ENCODE measurements at regions not wholly inside any gene's neighbourhood (a gene's known extent, or its start where the extent isn't known, plus 50 kb on each side); places are given as distances from the start of the nearest gene placed in this dataset.

DNA sequence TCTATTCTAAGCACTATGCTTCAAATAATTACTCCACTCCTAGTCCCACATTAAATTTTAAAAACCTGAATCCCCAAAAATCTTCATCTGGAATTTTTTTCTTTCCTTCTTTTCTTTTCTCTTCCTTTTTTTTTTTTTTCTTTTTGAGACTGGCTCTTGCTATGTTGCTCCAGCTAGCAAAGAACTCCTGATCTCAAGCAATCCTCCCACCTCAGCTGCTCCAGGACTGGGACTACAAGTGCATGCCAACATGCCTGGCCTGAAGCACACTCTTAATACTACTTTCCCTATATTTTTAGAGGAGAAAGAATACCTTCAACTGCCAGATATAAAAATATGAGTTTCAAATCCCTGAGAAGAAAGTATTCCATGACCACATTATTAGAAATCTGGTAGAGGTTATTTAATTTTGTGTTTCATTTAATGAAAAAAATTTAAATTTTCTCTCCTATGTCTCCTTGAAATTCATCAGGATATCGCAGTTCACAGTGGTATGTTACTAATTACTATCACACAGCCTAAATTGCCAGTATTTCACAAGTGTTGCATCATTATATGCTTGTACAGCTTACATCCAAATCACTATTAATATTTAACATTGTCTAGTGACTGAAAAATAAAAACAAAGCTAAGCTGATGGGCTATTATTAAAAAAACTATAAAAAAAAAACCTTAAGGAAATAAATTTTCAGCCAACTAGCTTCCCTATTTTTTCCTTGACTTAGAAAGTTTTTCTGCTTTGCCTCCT lies 227.8 kb downstream of the NAF1 start:
- no peak for DNase-seq (ENCODE audit: low read depth, low spot score)
- in situ Hi-C loops (cut with HindIII; ENCODE audit: low pct_unique_long_range_greater_than_20kb, low sequenced_read_pairs): no loop called here
- Histone ChIP-seq H3K27ac (ENCODE audit: low read length) (no peak overlapping the region), H3K27me3 (ENCODE audit: control insufficient read depth, insufficient read depth, low read length) (no peaks in the 10 kb centered on the region), H3K36me3 (ENCODE audit: control insufficient read depth, insufficient read depth, low read length) (no peaks in the 10 kb centered on the region), H3K4me3 (ENCODE audit: low read depth in 2 of 2, low read length in 2 of 2) (no peak overlapping the region), H3K9me3 (ENCODE audit: control insufficient read depth, insufficient read depth, low read depth, low read length) (no peaks in the 10 kb centered on the region), H3K4me1 (ENCODE audit: control insufficient read depth, insufficient read depth, low read length) (no peaks in the 10 kb centered on the region)
- intact Hi-C loops (cut with micrococcal nuclease; ENCODE audit: unreplicated experiment): no loop called here
- CTCF ChIA-PET: no interaction called here
- ATAC-seq: no peak
- TF ChIP-seq, protein P1, sequence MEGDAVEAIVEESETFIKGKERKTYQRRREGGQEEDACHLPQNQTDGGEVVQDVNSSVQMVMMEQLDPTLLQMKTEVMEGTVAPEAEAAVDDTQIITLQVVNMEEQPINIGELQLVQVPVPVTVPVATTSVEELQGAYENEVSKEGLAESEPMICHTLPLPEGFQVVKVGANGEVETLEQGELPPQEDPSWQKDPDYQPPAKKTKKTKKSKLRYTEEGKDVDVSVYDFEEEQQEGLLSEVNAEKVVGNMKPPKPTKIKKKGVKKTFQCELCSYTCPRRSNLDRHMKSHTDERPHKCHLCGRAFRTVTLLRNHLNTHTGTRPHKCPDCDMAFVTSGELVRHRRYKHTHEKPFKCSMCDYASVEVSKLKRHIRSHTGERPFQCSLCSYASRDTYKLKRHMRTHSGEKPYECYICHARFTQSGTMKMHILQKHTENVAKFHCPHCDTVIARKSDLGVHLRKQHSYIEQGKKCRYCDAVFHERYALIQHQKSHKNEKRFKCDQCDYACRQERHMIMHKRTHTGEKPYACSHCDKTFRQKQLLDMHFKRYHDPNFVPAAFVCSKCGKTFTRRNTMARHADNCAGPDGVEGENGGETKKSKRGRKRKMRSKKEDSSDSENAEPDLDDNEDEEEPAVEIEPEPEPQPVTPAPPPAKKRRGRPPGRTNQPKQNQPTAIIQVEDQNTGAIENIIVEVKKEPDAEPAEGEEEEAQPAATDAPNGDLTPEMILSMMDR (IDR thresholded peaks at IDR 0.05): no peak
- TF ChIP-seq TCF7L2 (IDR thresholded peaks at IDR 0.05; ENCODE audit: low read depth, low read length): no peak
- no peak for TF ChIP-seq POLR2AphosphoS5 (IDR thresholded peaks at IDR 0.05; ENCODE audit: low read depth, low read length)
- TF ChIP-seq, protein P2, sequence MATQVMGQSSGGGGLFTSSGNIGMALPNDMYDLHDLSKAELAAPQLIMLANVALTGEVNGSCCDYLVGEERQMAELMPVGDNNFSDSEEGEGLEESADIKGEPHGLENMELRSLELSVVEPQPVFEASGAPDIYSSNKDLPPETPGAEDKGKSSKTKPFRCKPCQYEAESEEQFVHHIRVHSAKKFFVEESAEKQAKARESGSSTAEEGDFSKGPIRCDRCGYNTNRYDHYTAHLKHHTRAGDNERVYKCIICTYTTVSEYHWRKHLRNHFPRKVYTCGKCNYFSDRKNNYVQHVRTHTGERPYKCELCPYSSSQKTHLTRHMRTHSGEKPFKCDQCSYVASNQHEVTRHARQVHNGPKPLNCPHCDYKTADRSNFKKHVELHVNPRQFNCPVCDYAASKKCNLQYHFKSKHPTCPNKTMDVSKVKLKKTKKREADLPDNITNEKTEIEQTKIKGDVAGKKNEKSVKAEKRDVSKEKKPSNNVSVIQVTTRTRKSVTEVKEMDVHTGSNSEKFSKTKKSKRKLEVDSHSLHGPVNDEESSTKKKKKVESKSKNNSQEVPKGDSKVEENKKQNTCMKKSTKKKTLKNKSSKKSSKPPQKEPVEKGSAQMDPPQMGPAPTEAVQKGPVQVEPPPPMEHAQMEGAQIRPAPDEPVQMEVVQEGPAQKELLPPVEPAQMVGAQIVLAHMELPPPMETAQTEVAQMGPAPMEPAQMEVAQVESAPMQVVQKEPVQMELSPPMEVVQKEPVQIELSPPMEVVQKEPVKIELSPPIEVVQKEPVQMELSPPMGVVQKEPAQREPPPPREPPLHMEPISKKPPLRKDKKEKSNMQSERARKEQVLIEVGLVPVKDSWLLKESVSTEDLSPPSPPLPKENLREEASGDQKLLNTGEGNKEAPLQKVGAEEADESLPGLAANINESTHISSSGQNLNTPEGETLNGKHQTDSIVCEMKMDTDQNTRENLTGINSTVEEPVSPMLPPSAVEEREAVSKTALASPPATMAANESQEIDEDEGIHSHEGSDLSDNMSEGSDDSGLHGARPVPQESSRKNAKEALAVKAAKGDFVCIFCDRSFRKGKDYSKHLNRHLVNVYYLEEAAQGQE (IDR thresholded peaks at IDR 0.05; ENCODE audit: insufficient read depth in 1 of 2, low read depth in 2 of 2, low read length in 1 of 2): no peak
- TF ChIP-seq SIN3A (IDR thresholded peaks at IDR 0.05; ENCODE audit: borderline replicate concordance, insufficient read depth, low read depth, low read length): no peak
- no TSS peak for BruUV-seq (replicated peaks)
- POLR2A ChIA-PET: no interaction called here

DNA sequence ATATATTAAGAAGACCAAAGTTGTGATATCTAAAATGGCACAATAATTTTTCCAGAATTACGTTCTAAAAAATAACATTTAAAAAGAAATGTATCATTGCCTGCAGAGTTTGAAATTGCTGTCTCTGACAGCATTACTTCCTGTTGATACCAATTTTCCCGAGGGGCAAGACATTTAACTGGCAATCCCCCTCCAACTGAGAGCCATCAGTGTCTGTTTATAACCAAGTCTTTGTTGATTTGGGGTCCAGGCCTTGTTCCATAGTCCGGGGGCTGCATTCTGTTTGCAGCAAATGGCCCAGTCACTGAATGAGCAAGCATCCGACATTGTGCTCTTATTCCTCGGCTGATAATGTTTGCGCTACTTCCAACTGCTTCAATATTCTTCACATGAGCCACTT lies 231.5 kb downstream of the NAF1 start:
- Histone ChIP-seq H3K4me1 (ENCODE audit: control insufficient read depth, insufficient read depth, low read length) (no peaks in the 10 kb centered on the region), H3K36me3 (ENCODE audit: control insufficient read depth, insufficient read depth, low read length) (no peaks in the 10 kb centered on the region), H3K27me3 (ENCODE audit: control insufficient read depth, insufficient read depth, low read length) (no peaks in the 10 kb centered on the region), H3K9me3 (ENCODE audit: control insufficient read depth, insufficient read depth, low read depth, low read length) (no peaks in the 10 kb centered on the region), H3K4me3 (ENCODE audit: low read depth in 2 of 2, low read length in 2 of 2) (no peak overlapping the region), H3K27ac (ENCODE audit: low read length) (no peak overlapping the region)
- ATAC-seq (no peak), DNase-seq (ENCODE audit: low read depth, low spot score) (no peak)
- BruUV-seq (replicated peaks): no TSS peak
- intact Hi-C loops (cut with micrococcal nuclease; ENCODE audit: unreplicated experiment) (no loop called here), in situ Hi-C loops (cut with HindIII; ENCODE audit: low pct_unique_long_range_greater_than_20kb, low sequenced_read_pairs) (no loop called here)
- POLR2A ChIA-PET: no interaction called here
- CTCF ChIA-PET: no interaction called here
- TF ChIP-seq POLR2AphosphoS5 (IDR thresholded peaks at IDR 0.05; ENCODE audit: low read depth, low read length): no peak

DNA sequence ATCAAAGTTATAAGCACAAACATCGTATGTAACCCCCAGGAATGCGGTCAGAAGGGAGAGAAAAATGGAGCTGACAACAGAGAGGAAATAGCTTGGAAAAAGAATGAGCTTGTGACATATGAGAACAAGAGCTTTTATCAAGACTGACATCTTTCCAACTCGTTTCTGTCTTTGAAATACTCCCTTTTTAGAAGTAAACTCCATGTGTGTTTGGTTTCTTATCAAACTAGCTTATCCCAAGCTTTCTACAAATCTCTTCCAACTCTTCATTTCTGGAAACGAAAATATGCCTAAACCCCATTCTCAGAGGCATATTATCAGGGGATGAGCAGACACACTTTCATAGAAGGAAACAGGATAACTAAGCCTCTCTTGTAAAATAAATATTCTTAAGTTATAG lies 235.4 kb downstream of the NAF1 start:
- H3K9me3 ChIP-seq (ENCODE audit: control insufficient read depth, insufficient read depth, low read depth, low read length): no peaks in the 10 kb centered on the region
- H3K27ac ChIP-seq (ENCODE audit: low read length): no peak overlapping the region
- H3K27me3 ChIP-seq (ENCODE audit: control insufficient read depth, insufficient read depth, low read length): no peaks in the 10 kb centered on the region
- TF ChIP-seq, protein P2 (IDR thresholded peaks at IDR 0.05; ENCODE audit: insufficient read depth in 1 of 2, low read depth in 2 of 2, low read length in 1 of 2): no peak
- TF ChIP-seq, protein P1 (IDR thresholded peaks at IDR 0.05): no peak
- POLR2A ChIA-PET: no interaction called here
- in situ Hi-C loops (cut with HindIII; ENCODE audit: low pct_unique_long_range_greater_than_20kb, low sequenced_read_pairs): no loop called here
- H3K4me3 ChIP-seq (ENCODE audit: low read depth in 2 of 2, low read length in 2 of 2): no peak overlapping the region
- no peaks in the 10 kb centered on the region for H3K36me3 ChIP-seq (ENCODE audit: control insufficient read depth, insufficient read depth, low read length)
- ATAC-seq: no peak
- CTCF ChIA-PET: no interaction called here
- intact Hi-C loops (cut with micrococcal nuclease; ENCODE audit: unreplicated experiment): no loop called here
- DNase-seq (ENCODE audit: low read depth, low spot score): no peak
- no TSS peak for BruUV-seq (replicated peaks)
- no peaks in the 10 kb centered on the region for H3K4me1 ChIP-seq (ENCODE audit: control insufficient read depth, insufficient read depth, low read length)

All from Panc1 (cell line).